Body of pancreas (tissue), 4 donors: ENCODE measurements at regions not wholly inside any gene's neighbourhood (a gene's known extent, or its start where the extent isn't known, plus 50 kb on each side); places are given as distances from the start of the nearest gene placed in this dataset.
"Not testable (repeated sequence)": the region's sequence is repeated elsewhere in the genome, so short reads cannot be mapped to it uniquely, and the experiment has no call there.

ENCODE experiments used
- ATAC-seq: fragments of 150-250 bp; one replicate; pipeline ENCODE4 v1.9.1; 2016
- DNase-seq, 4 donors: peaks; one replicate each; pipeline ENCODE4 v3.0.0-alpha.2; 2019
- H3K27ac ChIP-seq, 4 donors: fragments of 200-600 bp; sonication (generic); 1 replicate in 3 of 4; 2 replicates in 1 of 4; pipeline versions ENCODE4 v1.5.1 to v1.6.1; 2016 to 2019; ENCODE audit warnings: mild to moderate bottlenecking in 1 of 4, mixed read lengths in 1 of 4, moderate library complexity in 1 of 4
- H3K27me3 ChIP-seq, 2 donors: fragments of 200-600 bp; sonication (generic); one replicate each; pipeline ENCODE4 v1.6.0; 2016; ENCODE audit warnings: mild to moderate bottlenecking in 1 of 2
- H3K36me3 ChIP-seq, 2 donors: fragments of 200-600 bp; sonication (generic); replicated peaks in 1 of 2; 2 replicates each; pipeline ENCODE4 v1.5.1; 2016; ENCODE audit warnings: low read depth in 2 of 2; ENCODE audit not compliant: insufficient read depth in 1 of 2
- H3K4me1 ChIP-seq: fragments of 200-600 bp; sonication (generic); one replicate; pipeline ENCODE4 v1.6.0; 2016
- H3K4me3 ChIP-seq, 2 donors: fragments of 200-600 bp; sonication (generic); 1 replicate in 1 of 2; 2 replicates in 1 of 2; pipeline ENCODE4 v1.5.1; 2016 to 2019
- H3K9me3 ChIP-seq, 3 donors: fragments of 200-600 bp; sonication (generic); 1 replicate in 2 of 3; 2 replicates in 1 of 3; pipeline ENCODE4 v1.5.1; 2016
- POLR2A ChIP-seq, 3 donors: fragments of 450-650 bp; IDR thresholded peaks; one replicate each; pipeline ENCODE4 v1.6.1; 2016; ENCODE audit warnings: antibody characterized with exemption in 3 of 3, mild to moderate bottlenecking in 2 of 3
- WGBS, 2 donors: methylation state at CpG; one replicate each; pipeline ENCODE4 v1.1.5; 2017; 5-methylcytosine and 5-hydroxymethylcytosine counted together
- intact Hi-C: fragments of 100-400 bp; cut with DNase I; formaldehyde crosslinking; loops from one replicate; pipeline ENCODE4 v1.15.1; 2023
- TF ChIP-seq, protein P1 (sequence below), 7 experiments: fragments of 450-650 bp in 4 of 7; fragments of 200-600 bp in 3 of 7; sonication (generic) in 3 of 7; IDR thresholded peaks; one replicate each; pipeline ENCODE4 v1.5.1; 2016 to 2019; ENCODE audit warnings: antibody characterized with exemption in 7 of 7

GRCh38 chr4:33850371-33850902, 2393.9 kb downstream of the ARAP2 start:
- DNase-seq (no peak), ATAC-seq (no peak)
- WGBS, 2 donors = 51 to 64% methylated on average over 3 of the region's 3 CpGs
- intact Hi-C loops = no loop called here
- Histone ChIP-seq H3K27ac (no peak overlapping the region), H3K4me1 (no peaks in the 10 kb centered on the region), H3K27me3 (no peaks in the 10 kb centered on the region), H3K36me3 (no peaks in the 10 kb centered on the region), H3K4me3 (no peak overlapping the region), H3K9me3 (no peaks in the 10 kb centered on the region)
- TF ChIP-seq POLR2A (IDR thresholded peaks at IDR 0.05) = no peak
- TF ChIP-seq, protein P1, sequence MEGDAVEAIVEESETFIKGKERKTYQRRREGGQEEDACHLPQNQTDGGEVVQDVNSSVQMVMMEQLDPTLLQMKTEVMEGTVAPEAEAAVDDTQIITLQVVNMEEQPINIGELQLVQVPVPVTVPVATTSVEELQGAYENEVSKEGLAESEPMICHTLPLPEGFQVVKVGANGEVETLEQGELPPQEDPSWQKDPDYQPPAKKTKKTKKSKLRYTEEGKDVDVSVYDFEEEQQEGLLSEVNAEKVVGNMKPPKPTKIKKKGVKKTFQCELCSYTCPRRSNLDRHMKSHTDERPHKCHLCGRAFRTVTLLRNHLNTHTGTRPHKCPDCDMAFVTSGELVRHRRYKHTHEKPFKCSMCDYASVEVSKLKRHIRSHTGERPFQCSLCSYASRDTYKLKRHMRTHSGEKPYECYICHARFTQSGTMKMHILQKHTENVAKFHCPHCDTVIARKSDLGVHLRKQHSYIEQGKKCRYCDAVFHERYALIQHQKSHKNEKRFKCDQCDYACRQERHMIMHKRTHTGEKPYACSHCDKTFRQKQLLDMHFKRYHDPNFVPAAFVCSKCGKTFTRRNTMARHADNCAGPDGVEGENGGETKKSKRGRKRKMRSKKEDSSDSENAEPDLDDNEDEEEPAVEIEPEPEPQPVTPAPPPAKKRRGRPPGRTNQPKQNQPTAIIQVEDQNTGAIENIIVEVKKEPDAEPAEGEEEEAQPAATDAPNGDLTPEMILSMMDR (IDR thresholded peaks at IDR 0.05) = no peak

GRCh38 chr4:33853670-33854069, 2390.6 kb downstream of the ARAP2 start:
- not testable (repeated sequence) for ATAC-seq

DNA sequence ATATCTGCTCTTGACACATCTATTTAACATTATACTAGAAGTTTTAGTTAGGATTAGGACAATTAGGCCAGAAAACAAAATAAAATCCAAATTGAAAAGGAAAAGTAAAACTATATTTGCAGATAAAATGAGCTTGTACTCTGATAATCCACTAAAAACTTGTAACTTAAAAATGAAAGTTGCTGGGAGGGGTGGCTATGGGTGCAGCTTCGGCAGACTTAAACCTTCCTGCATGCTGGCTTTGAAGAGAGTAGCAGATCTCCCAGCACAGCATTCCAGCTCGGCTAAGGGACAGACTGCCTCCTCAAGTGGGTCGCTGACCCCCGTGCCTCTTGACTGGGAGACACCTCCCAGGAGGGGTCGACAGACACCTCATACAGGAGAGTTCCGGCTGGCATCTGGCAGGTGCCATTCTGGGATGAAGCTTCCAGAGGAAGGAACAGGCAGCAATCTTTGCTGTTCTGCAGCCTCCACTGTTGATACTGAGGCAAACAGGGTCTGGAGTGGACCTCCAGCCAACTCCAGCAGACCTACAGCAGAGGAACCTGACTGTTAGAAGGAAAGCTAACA, 2379.9 kb downstream of the ARAP2 start:
- WGBS, 2 donors = 63% methylated on average over 4 to 6 of the region's 6 CpGs
- DNase-seq = no peak
- no peak for TF ChIP-seq POLR2A (IDR thresholded peaks at IDR 0.05)
- TF ChIP-seq, protein P1 (IDR thresholded peaks at IDR 0.05) = no peak
- no peak overlapping the region for H3K27ac ChIP-seq
- no peak for ATAC-seq
- H3K36me3 ChIP-seq = no peaks in the 10 kb centered on the region
- H3K4me1 ChIP-seq = no peaks in the 10 kb centered on the region
- H3K27me3 ChIP-seq = no peaks in the 10 kb centered on the region
- no peak overlapping the region for H3K4me3 ChIP-seq
- no peaks in the 10 kb centered on the region for H3K9me3 ChIP-seq
- intact Hi-C loops = no loop called here

More at GRCh38 chr4:33853670-33854069, 2390.6 kb downstream of the ARAP2 start:
- H3K27me3 ChIP-seq, H3K4me1 ChIP-seq, H3K9me3 ChIP-seq, H3K36me3 ChIP-seq, H3K27ac ChIP-seq, intact Hi-C loops, DNase-seq, H3K4me3 ChIP-seq: not testable (repeated sequence)

GRCh38 chr4:33873791-33874190, 2370.5 kb downstream of the ARAP2 start:
- H3K4me1 ChIP-seq = no peaks in the 10 kb centered on the region
- no peak overlapping the region for H3K4me3 ChIP-seq
- no peaks in the 10 kb centered on the region for H3K27me3 ChIP-seq
- TF ChIP-seq POLR2A (IDR thresholded peaks at IDR 0.05) = no peak
- TF ChIP-seq, protein P1 (IDR thresholded peaks at IDR 0.05) = no peak
- no peaks in the 10 kb centered on the region for H3K9me3 ChIP-seq
- ATAC-seq (no peak), DNase-seq (no peak)
- no peaks in the 10 kb centered on the region for H3K36me3 ChIP-seq
- no peak overlapping the region for H3K27ac ChIP-seq
- intact Hi-C loops = no loop called here
- 32 to 41% methylated on average over 1 of the region's 1 CpG for WGBS, 2 donors

GRCh38 chr4:33878710-33879109, 2365.6 kb downstream of the ARAP2 start:
- ATAC-seq (no peak), DNase-seq (no peak)
- no peaks in the 10 kb centered on the region for H3K9me3 ChIP-seq
- no peaks in the 10 kb centered on the region for H3K36me3 ChIP-seq
- H3K4me1 ChIP-seq = no peaks in the 10 kb centered on the region
- no peak overlapping the region for H3K27ac ChIP-seq
- no peaks in the 10 kb centered on the region for H3K27me3 ChIP-seq
- H3K4me3 ChIP-seq = no peak overlapping the region
- TF ChIP-seq POLR2A (IDR thresholded peaks at IDR 0.05) = no peak
- TF ChIP-seq, protein P1 (IDR thresholded peaks at IDR 0.05) = no peak
- intact Hi-C loops = no loop called here
